ENCODE measurements at regions not wholly inside any gene's neighbourhood (a gene's known extent, or its start where the extent isn't known, plus 50 kb on each side); places are given as distances from the start of the nearest gene placed in this dataset.

GRCh38 chr2:11103984-11104793, 51.1 kb upstream of the SLC66A3 start:
- peak; percentile 64 for DNase-seq

DNA sequence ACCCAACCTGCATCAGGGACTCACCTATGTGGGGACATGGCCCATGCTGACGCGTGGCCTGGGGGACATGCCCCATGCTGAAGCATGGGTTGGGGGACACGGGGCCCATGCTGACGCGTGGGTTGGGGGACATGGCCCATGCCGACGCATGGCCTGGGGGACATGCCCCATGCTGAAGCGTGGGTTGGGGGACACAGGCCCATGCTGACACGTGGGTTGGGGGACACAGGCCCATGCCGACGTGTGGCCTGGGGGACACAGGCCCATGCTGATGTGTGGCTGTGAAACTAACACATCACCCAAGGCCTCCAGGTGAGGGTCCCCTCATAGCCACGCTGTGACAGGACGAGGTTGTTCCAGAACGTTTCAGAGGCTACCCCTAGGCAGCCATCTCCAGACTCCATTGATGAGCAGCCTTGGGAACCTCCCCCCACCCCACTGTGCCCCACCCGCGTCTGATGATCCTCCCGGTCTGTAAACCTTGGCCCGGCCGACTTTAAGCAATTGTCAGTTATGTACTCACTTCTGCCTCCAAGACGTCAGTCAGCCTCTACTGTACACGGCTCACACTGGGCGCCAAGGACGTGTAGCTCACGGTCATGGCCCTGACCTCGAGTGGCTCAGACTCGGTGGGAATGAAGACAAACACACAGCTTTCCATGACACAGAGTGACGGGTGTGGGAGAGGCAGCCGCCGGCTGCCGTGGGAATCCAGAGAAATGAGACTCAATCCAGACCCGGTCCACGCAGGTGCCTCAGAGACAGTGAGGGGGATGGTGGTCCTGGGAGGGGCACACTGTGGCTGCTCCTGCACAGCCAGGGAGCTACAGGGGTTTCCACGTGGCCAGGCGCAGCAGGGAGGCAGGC, 50.2 kb upstream of the SLC66A3 start:
- DNase-seq = no peak

Measured in stimulated activated naive CD4-positive, alpha-beta T cell treated with Interleukin-2 at 50 U/mL for 16 hours (primary cell).